ENCODE measurements at regions not wholly inside any gene's neighbourhood (a gene's known extent, or its start where the extent isn't known, plus 50 kb on each side); places are given as distances from the start of the nearest gene placed in this dataset.

GRCh38 chr17:77771587-77771986 is 186.9 kb upstream of the TNRC6C start:
- no peak for DNase-seq (ENCODE audit: low read depth)

GRCh38 chr17:77771998-77772397 is 186.5 kb upstream of the TNRC6C start:
- DNase-seq (ENCODE audit: low read depth), result no peak

- DNase-seq (ENCODE audit: low read depth), result no peak
Observed at GRCh38 chr17:77772461-77772897, 186.0 kb upstream of the TNRC6C start.

GRCh38 chr17:77772899-77773358 is 185.6 kb upstream of the TNRC6C start:
- no peak for DNase-seq (ENCODE audit: low read depth)

GRCh38 chr17:77774182-77774581 is 184.3 kb upstream of the TNRC6C start:
- DNase-seq (ENCODE audit: low read depth), result no peak

- DNase-seq (ENCODE audit: low read depth), result peak; percentile 72
Observed at GRCh38 chr17:77778636-77779489, 179.6 kb upstream of the TNRC6C start.

GRCh38 chr17:77779711-77780539 is 178.6 kb upstream of the TNRC6C start:
- DNase-seq (ENCODE audit: low read depth), result no peak

- no peak for DNase-seq (ENCODE audit: low read depth)
Observed at GRCh38 chr17:77781536-77781935, 177.0 kb upstream of the TNRC6C start.

- no peak for DNase-seq (ENCODE audit: low read depth)
Observed at GRCh38 chr17:77782201-77782600, 176.3 kb upstream of the TNRC6C start.

- no peak for DNase-seq (ENCODE audit: low read depth)
Observed at GRCh38 chr17:77782611-77783010, 175.9 kb upstream of the TNRC6C start.

- DNase-seq (ENCODE audit: low read depth), result no peak
Observed at GRCh38 chr17:77783991-77784820, 174.3 kb upstream of the TNRC6C start.

GRCh38 chr17:77785312-77785905 is 173.1 kb upstream of the TNRC6C start:
- no peak for DNase-seq (ENCODE audit: low read depth)

- DNase-seq (ENCODE audit: low read depth), result no peak
Observed at GRCh38 chr17:77786090-77786489, 172.4 kb upstream of the TNRC6C start.

GRCh38 chr17:77786740-77787505 is 171.6 kb upstream of the TNRC6C start:
- DNase-seq (ENCODE audit: low read depth), result no peak

GRCh38 chr17:77790143-77790829 is 168.2 kb upstream of the TNRC6C start:
- DNase-seq (ENCODE audit: low read depth), result no peak

GRCh38 chr17:77792626-77793025 is 165.9 kb upstream of the TNRC6C start:
- no peak for DNase-seq (ENCODE audit: low read depth)

- no peak for DNase-seq (ENCODE audit: low read depth)
Observed at GRCh38 chr17:77793146-77793970, 165.1 kb upstream of the TNRC6C start.

- no peak for DNase-seq (ENCODE audit: low read depth)
Observed at GRCh38 chr17:77793971-77794235, 164.6 kb upstream of the TNRC6C start.

- no peak for DNase-seq (ENCODE audit: low read depth)
Observed at GRCh38 chr17:77794846-77795245, 163.7 kb upstream of the TNRC6C start.

GRCh38 chr17:77795685-77796084 is 162.8 kb upstream of the TNRC6C start:
- no peak for DNase-seq (ENCODE audit: low read depth)

Data from fibroblast of gingiva (primary cell).